ENCODE measurements at regions not wholly inside any gene's neighbourhood (a gene's known extent, or its start where the extent isn't known, plus 50 kb on each side); places are given as distances from the start of the nearest gene placed in this dataset.

DNA sequence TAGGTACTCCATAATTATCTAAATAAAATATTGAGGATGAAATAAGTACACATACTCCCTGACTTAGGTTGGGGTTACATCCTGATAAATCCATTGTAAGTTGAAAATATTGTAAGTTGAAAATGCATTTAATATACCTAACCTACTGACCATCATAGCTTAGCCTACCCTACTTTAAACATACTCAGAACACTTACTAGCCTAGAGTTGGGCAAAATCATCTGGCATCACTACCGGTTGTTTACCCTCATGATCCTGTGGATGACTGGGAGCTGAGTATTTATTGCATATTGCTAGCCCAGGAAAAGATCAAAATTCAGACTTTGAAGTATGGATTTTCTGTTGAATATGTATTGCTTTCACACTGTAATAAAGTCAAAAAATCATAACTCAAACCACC is 467.3 kb downstream of the C6orf118 start:
- Histone ChIP-seq H3K27me3 (no peaks in the 10 kb centered on the region), H3K36me3 (no peaks in the 10 kb centered on the region), H3K27ac (no peak overlapping the region), H3K4me1 (no peaks in the 10 kb centered on the region), H3K4me3 (no peak overlapping the region), H3K9me3 (no peaks in the 10 kb centered on the region)
- in situ Hi-C loops (cut with MboI; ENCODE audit: low pct_ligation_motif_present in 1 of 4, low pct_unique_long_range_greater_than_20kb in 1 of 4, low sequenced_read_pairs in 3 of 4) (no loop called here), intact Hi-C loops (cut with DNase I; ENCODE audit: low total_unique reads) (no loop called here)
- TF ChIP-seq POLR2A (IDR thresholded peaks at IDR 0.05) (no peak), POLR2AphosphoS5 (IDR thresholded peaks at IDR 0.05) (no peak), EP300 (IDR thresholded peaks at IDR 0.05; ENCODE audit: low read depth) (no peak), CTCF (IDR thresholded peaks at IDR 0.05) (no peak)
- no peak for DNase-seq
- WGBS, 2 donors (ENCODE audit: low coverage in 1 of 2): 76 to 80% methylated on average over 1 of the region's 1 CpG

DNA sequence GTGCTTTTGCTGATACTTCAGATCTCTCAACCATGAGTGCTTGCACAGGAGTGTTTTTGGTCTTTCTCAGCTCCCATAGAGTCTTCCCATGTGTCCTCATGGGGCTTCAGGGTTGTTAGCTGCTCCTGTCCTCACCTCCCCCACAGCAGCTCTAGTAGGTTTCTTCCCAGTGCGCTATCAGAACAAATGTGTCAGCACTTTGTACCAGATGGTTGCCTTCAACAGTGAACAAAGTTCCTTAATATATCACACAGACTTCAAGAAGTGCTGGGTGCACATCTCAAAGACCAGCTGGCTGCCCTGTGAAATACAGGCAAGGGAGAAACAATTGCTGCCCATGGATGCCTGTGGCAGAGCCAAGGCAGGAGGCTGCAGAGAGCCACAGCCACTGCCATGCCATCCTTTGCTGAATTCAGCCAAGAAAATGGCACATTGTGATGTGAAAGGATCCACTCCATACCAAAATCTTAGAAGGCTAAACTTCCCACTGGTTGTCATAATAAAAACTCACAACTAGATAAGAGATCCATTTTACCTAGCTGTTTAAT is 471.3 kb downstream of the C6orf118 start:
- in situ Hi-C loops (cut with MboI; ENCODE audit: low pct_ligation_motif_present in 1 of 4, low pct_unique_long_range_greater_than_20kb in 1 of 4, low sequenced_read_pairs in 3 of 4): no loop called here

DNA sequence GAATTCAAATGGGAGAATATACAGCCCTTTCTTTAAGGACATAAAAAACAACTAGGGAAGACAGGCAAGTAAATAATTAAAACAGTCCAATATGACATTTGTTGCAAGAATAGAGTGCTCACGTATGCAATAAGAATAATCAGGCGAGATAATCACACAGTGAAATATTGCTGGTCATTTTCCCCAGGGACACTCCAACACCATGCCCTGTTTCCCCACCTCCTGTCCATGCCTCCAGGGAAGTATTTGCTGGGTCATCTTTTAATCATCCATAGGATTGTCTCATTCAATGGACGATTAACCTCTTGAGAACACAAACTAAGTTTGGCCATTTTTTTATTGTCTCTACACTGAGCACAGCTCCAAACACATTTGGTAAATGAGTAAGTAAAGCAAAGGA is 472.9 kb downstream of the C6orf118 start:
- no peak overlapping the region for H3K4me3 ChIP-seq
- no peak for TF ChIP-seq POLR2A (IDR thresholded peaks at IDR 0.05)
- no peak for TF ChIP-seq POLR2AphosphoS5 (IDR thresholded peaks at IDR 0.05)
- TF ChIP-seq EP300 (IDR thresholded peaks at IDR 0.05; ENCODE audit: low read depth): no peak
- TF ChIP-seq CTCF (IDR thresholded peaks at IDR 0.05): no peak
- H3K36me3 ChIP-seq: no peaks in the 10 kb centered on the region
- H3K27ac ChIP-seq: no peak overlapping the region
- DNase-seq: no peak
- intact Hi-C loops (cut with DNase I; ENCODE audit: low total_unique reads) (no loop called here), in situ Hi-C loops (cut with MboI; ENCODE audit: low pct_ligation_motif_present in 1 of 4, low pct_unique_long_range_greater_than_20kb in 1 of 4, low sequenced_read_pairs in 3 of 4) (no loop called here)
- H3K27me3 ChIP-seq: no peaks in the 10 kb centered on the region
- H3K4me1 ChIP-seq: no peaks in the 10 kb centered on the region
- 61 to 75% methylated on average over 3 of the region's 3 CpGs for WGBS, 2 donors (ENCODE audit: low coverage in 1 of 2)
- H3K9me3 ChIP-seq: no peaks in the 10 kb centered on the region

More for the DNA sequence above, 471.3 kb downstream of the C6orf118 start:
- 80 to 89% methylated on average over 1 of the region's 1 CpG for WGBS, 2 donors (ENCODE audit: low coverage in 1 of 2)
- intact Hi-C loops (cut with DNase I; ENCODE audit: low total_unique reads): no loop called here
- H3K4me3 ChIP-seq: no peak overlapping the region
- no peak for DNase-seq
- H3K36me3 ChIP-seq: no peaks in the 10 kb centered on the region
- TF ChIP-seq EP300 (IDR thresholded peaks at IDR 0.05; ENCODE audit: low read depth) (no peak), POLR2A (IDR thresholded peaks at IDR 0.05) (no peak), POLR2AphosphoS5 (IDR thresholded peaks at IDR 0.05) (no peak), CTCF (IDR thresholded peaks at IDR 0.05) (no peak)
- no peaks in the 10 kb centered on the region for H3K27me3 ChIP-seq
- no peaks in the 10 kb centered on the region for H3K9me3 ChIP-seq
- H3K27ac ChIP-seq: no peak overlapping the region
- no peaks in the 10 kb centered on the region for H3K4me1 ChIP-seq

- no peaks in the 10 kb centered on the region for H3K4me1 ChIP-seq
- no peaks in the 10 kb centered on the region for H3K9me3 ChIP-seq
- no peaks in the 10 kb centered on the region for H3K36me3 ChIP-seq
- WGBS, 2 donors (ENCODE audit: low coverage in 1 of 2): 73 to 74% methylated on average over 7 of the region's 7 CpGs
- no peaks in the 10 kb centered on the region for H3K27me3 ChIP-seq
- no peak overlapping the region for H3K27ac ChIP-seq
- H3K4me3 ChIP-seq: no peak overlapping the region
- no peak for TF ChIP-seq CTCF (IDR thresholded peaks at IDR 0.05)
- no peak for TF ChIP-seq POLR2AphosphoS5 (IDR thresholded peaks at IDR 0.05)
- no peak for TF ChIP-seq POLR2A (IDR thresholded peaks at IDR 0.05)
- no peak for TF ChIP-seq EP300 (IDR thresholded peaks at IDR 0.05; ENCODE audit: low read depth)
- in situ Hi-C loops (cut with MboI; ENCODE audit: low pct_ligation_motif_present in 1 of 4, low pct_unique_long_range_greater_than_20kb in 1 of 4, low sequenced_read_pairs in 3 of 4): no loop called here
- DNase-seq: no peak
- intact Hi-C loops (cut with DNase I; ENCODE audit: low total_unique reads): no loop called here
Measured at GRCh38 chr6:164832410-164832809, 477.0 kb downstream of the C6orf118 start.
